Heart left ventricle (tissue), 16 donors: ENCODE measurements at regions not wholly inside any gene's neighbourhood (a gene's known extent, or its start where the extent isn't known, plus 50 kb on each side); places are given as distances from the start of the nearest gene placed in this dataset.
"Not testable (repeated sequence)": the region's sequence is repeated elsewhere in the genome, so short reads cannot be mapped to it uniquely, and the experiment has no call there.

Experiments
- ATAC-seq, 4 donors: fragments of 200-7000 bp; cut with Tn5 transposase; one replicate each; pipeline ENCODE4 v1.9.1; 2020 to 2022; ENCODE audit warnings: moderate library complexity in 4 of 4, mild to moderate bottlenecking in 3 of 4, moderate number of reproducible peaks in 1 of 4
- DNase-seq, 5 donors: peaks; one replicate each; pipeline ENCODE4 v3.0.0-alpha.2; 2020
- H3K27ac ChIP-seq, 12 donors: fragments of 200-600 bp; sonication (generic) in 4 of 12; one replicate each; pipeline versions ENCODE4 v1.5.0 to v1.8.0; 2016 to 2022; ENCODE audit warnings: mild to moderate bottlenecking in 2 of 12
- H3K27me3 ChIP-seq, 9 donors: fragments of 200-600 bp; sonication (generic) in 2 of 9; one replicate each; pipeline versions ENCODE4 v1.5.1 to v1.8.0; 2016 to 2022; ENCODE audit warnings: mild to moderate bottlenecking in 3 of 9
- H3K36me3 ChIP-seq, 9 donors: fragments of 200-600 bp; sonication (generic) in 2 of 9; one replicate each; pipeline versions ENCODE4 v1.5.0 to v1.8.0; 2018 to 2022; ENCODE audit warnings: mild to moderate bottlenecking in 2 of 9
- H3K4me1 ChIP-seq, 12 donors: fragments of 200-600 bp; sonication (generic) in 4 of 12; one replicate each; pipeline versions ENCODE4 v1.5.0 to v1.8.0; 2016 to 2022; ENCODE audit warnings: mild to moderate bottlenecking in 3 of 12
- H3K4me3 ChIP-seq, 12 donors: fragments of 200-600 bp; sonication (generic) in 4 of 12; one replicate each; pipeline versions ENCODE4 v1.5.0 to v1.8.0; 2017 to 2022; ENCODE audit warnings: mild to moderate bottlenecking in 9 of 12, moderate library complexity in 4 of 12
- H3K9me3 ChIP-seq, 12 donors: fragments of 200-600 bp; sonication (generic) in 4 of 12; one replicate each; pipeline versions ENCODE4 v1.5.0 to v1.8.0; 2016 to 2022; ENCODE audit warnings: mild to moderate bottlenecking in 1 of 12
- POLR2A ChIP-seq, 2 donors: fragments of 450-650 bp; IDR thresholded peaks; one replicate each; pipeline ENCODE4 v1.6.1; 2017; ENCODE audit warnings: antibody characterized with exemption in 2 of 2, mild to moderate bottlenecking in 2 of 2, moderate library complexity in 2 of 2
- WGBS, 4 donors: extraction: QIAGEN DNeasy Blood & Tissue Kit in 2 of 4; methylation state at CpG; one replicate each; pipeline versions ENCODE4 v1.1.5 to v1.1.7; 2013 to 2018; 5-methylcytosine and 5-hydroxymethylcytosine counted together
- intact Hi-C, 10 donors: fragments of 100-400 bp; cut with DNase I; formaldehyde crosslinking; loops; one replicate each; pipeline versions ENCODE4 v1.11.1 to v1.14.2; 2022
- TF ChIP-seq, protein P1 (sequence below), 12 donors: fragments of 200-600 bp; sonication (generic) in 4 of 12; IDR thresholded peaks; one replicate each; pipeline versions ENCODE4 v1.5.0 to v1.8.0; 2018 to 2022; ENCODE audit warnings: antibody characterized with exemption in 12 of 12, mild to moderate bottlenecking in 5 of 12
- donor health status: ischemic (EF 13 %, LVEDD 7.1; RV severe dilation, severe dysfunction).
- donor health status: healthy with polysubstance abuse.
- donor health status: DM: no; HTN: yes; CAD: no.
- donor health status: DM: no; HTN: no; CAD: no.
- donor health status: ischemic (EF 25% LVEDD 6.9; RV normal size, moderate dysfunction).
- donor health status: ischemic (EF 25% LVEDD 5.7; RV mildly dilated, moderate dysfunction).
- donor health status: healthy.
- donor health status: DM: yes; HTN: yes; CAD: no.
- donor health status: ischemic (EF 35%, LVEDD 5.7; RV mildly dilated, moderate dysfunction).
- donor health status: nonischemic (EF 11% LVEDD 7.7; RV severe dilation, severe dysfunction).
- donor health status: DM: yes; HTN: yes; CAD: no.
- donor health status: PGD.
- donor health status: ischemic (EF 29% LVEDD 5.4; RV normal size, mild dysfunction).
- donor health status: nonischemic (EF 23%, LVEDD 6.1; RV moderate dilation, normal function).

DNA sequence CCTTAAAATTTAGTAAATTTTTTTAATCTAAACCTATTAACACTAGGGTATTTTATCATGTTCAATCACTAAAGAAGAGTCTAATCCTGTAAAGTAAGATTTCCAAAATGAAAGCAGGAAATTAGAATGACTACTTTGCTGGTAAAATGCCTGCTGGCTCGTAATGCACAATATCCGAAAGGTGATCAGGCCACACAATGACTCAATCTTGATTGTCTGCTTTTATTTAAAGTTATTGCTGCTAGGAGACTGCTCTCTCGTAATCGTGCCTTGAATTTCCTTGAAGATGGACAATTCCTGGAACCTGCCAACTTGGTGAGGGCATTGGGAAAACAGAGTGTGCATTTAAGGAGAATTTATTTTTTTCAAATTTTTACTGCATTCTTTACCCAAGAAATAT is 1786.5 kb upstream of the RAG2 start:
- Histone ChIP-seq H3K4me1 (no peaks in the 10 kb centered on the region), H3K27me3 (no peaks in the 10 kb centered on the region), H3K4me3 (no peak overlapping the region), H3K36me3 (no peaks in the 10 kb centered on the region), H3K27ac (no peak overlapping the region), H3K9me3 (no peaks in the 10 kb centered on the region)
- no peak for DNase-seq
- WGBS, 4 donors, result 74 to 88% (median 82%) methylated on average over 4 of the region's 4 CpGs
- intact Hi-C loops, result no loop called here
- no peak for ATAC-seq
- TF ChIP-seq, protein P1, sequence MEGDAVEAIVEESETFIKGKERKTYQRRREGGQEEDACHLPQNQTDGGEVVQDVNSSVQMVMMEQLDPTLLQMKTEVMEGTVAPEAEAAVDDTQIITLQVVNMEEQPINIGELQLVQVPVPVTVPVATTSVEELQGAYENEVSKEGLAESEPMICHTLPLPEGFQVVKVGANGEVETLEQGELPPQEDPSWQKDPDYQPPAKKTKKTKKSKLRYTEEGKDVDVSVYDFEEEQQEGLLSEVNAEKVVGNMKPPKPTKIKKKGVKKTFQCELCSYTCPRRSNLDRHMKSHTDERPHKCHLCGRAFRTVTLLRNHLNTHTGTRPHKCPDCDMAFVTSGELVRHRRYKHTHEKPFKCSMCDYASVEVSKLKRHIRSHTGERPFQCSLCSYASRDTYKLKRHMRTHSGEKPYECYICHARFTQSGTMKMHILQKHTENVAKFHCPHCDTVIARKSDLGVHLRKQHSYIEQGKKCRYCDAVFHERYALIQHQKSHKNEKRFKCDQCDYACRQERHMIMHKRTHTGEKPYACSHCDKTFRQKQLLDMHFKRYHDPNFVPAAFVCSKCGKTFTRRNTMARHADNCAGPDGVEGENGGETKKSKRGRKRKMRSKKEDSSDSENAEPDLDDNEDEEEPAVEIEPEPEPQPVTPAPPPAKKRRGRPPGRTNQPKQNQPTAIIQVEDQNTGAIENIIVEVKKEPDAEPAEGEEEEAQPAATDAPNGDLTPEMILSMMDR (IDR thresholded peaks at IDR 0.05), result no peak
- TF ChIP-seq POLR2A (IDR thresholded peaks at IDR 0.05), result no peak

DNA sequence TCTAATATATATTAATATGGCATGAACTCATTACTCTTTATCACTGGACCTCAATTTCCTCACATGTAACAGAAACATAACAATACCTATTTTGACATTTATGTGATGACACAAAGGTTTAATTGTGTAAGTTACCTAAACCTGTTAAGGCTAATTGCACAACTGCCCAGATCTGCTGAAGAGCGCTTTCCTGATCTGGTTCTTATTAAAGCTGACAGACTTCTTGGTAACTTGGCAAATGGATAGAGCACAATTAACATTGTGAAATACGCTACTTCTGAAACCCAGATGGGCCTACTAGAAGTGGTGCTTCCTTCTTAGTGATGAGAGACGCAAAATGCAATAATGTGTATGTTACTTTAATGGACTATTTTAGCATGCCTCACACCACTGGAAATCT is 1767.2 kb upstream of the RAG2 start:
- H3K36me3 ChIP-seq, result no peaks in the 10 kb centered on the region
- H3K27me3 ChIP-seq, result no peaks in the 10 kb centered on the region
- H3K4me3 ChIP-seq, result no peak overlapping the region
- no peaks in the 10 kb centered on the region for H3K4me1 ChIP-seq
- ATAC-seq, result no peak
- intact Hi-C loops, result no loop called here
- TF ChIP-seq, protein P1 (IDR thresholded peaks at IDR 0.05), result no peak
- TF ChIP-seq POLR2A (IDR thresholded peaks at IDR 0.05), result no peak
- WGBS, 4 donors, result 82 to 90% (median 88%) methylated on average over 3 of the region's 3 CpGs
- H3K9me3 ChIP-seq, result peaks cover 0 to 18% (median 0%) of the 10 kb centered on the region in 12 donors
- DNase-seq, result no peak
- H3K27ac ChIP-seq, result no peak overlapping the region

DNA sequence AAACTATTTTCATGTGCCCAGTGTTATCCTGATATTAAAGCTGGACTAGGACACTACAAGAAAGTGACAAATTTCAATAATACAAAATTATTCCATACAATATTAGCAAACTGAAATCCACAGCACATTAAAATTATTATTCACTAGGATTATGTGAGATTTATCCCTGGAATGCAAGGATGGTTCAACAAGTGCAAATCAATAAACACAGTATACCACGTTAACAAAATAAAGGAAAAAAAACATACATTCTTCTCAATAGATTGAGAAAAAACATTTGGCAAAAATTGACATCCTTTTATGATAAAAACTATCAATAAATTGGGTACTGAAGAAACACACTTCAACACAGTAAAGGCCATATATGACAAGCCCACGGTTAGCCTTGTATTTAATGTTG is 1758.2 kb upstream of the RAG2 start:
- H3K9me3 ChIP-seq, result peaks cover 0 to 42% (median 16%) of the 10 kb centered on the region in 12 donors
- no peaks in the 10 kb centered on the region for H3K4me1 ChIP-seq
- no peak overlapping the region for H3K27ac ChIP-seq
- WGBS, 4 donors, result 71 to 82% (median 76%) methylated on average over 2 of the region's 2 CpGs
- no peak for TF ChIP-seq POLR2A (IDR thresholded peaks at IDR 0.05)
- TF ChIP-seq, protein P1 (IDR thresholded peaks at IDR 0.05), result no peak
- H3K4me3 ChIP-seq, result no peak overlapping the region
- ATAC-seq (no peak), DNase-seq (no peak)
- intact Hi-C loops, result no loop called here
- H3K36me3 ChIP-seq, result no peaks in the 10 kb centered on the region
- no peaks in the 10 kb centered on the region for H3K27me3 ChIP-seq

DNA sequence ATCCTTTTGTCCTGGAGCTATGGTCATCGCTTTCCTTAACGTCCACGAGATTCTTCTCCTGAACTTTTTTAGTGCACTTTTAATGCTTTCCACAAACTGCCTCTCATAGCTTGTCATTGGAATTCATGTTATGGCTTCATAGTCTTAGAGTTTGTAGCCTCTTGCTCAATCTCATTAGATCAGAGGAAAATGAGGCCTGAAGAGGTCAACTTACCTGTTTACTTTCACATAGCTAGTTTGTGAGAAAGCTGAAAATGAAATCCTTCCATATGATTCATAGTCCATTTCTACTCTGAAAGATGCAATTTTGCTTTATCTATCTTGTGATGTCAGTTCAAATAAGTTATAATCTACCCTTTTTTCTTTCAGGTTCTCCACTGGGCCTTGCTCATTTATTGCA is 1747.2 kb upstream of the RAG2 start:
- Histone ChIP-seq H3K4me3 (no peak overlapping the region), H3K27me3 (no peaks in the 10 kb centered on the region), H3K27ac (no peak overlapping the region), H3K9me3 (peaks cover 0 to 15% (median 4%) of the 10 kb centered on the region in 12 donors), H3K36me3 (no peaks in the 10 kb centered on the region), H3K4me1 (no peaks in the 10 kb centered on the region)
- no peak for DNase-seq
- ATAC-seq, result no peak
- WGBS, 4 donors, result 87 to 92% (median 89%) methylated on average over 3 of the region's 3 CpGs
- TF ChIP-seq POLR2A (IDR thresholded peaks at IDR 0.05), result no peak
- intact Hi-C loops, result no loop called here

DNA sequence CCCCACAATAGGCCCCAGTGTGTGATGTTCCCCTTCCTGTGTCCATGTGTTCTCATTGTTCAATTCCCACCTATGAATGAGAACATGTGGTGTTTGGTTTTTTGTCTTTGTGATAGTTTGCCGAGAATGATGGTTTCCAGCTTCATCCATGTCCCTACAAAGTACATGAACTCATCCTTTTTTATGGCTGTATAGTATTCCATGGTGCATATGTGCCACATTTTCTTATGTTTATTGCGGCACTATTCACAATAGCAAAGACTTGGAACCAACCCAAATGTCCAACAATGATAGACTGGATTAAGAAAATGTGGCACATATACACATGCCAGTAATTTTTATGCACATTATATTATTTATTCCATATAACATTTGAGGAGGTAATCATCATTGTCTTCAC is 1743.6 kb upstream of the RAG2 start:
- DNase-seq, H3K36me3 ChIP-seq, H3K27me3 ChIP-seq, H3K27ac ChIP-seq, H3K4me3 ChIP-seq, ATAC-seq, intact Hi-C loops, H3K4me1 ChIP-seq: not testable (repeated sequence)
- H3K9me3 ChIP-seq, result peaks cover 0 to 14% (median 0%) of the 10 kb centered on the region in 12 donors
- WGBS, 4 donors, result 81 to 89% (median 83%) methylated on average over 2 of the region's 2 CpGs
